ENCODE measurements at regions not wholly inside any gene's neighbourhood (a gene's known extent, or its start where the extent isn't known, plus 50 kb on each side); places are given as distances from the start of the nearest gene placed in this dataset.
"Not testable (repeated sequence)": the region's sequence is repeated elsewhere in the genome, so short reads cannot be mapped to it uniquely, and the experiment has no call there.

GRCh38 chrX:13220916-13221315, 98.9 kb downstream of the ATXN3L start:
- DNase-seq: no peak

GRCh38 chrX:13219991-13220764, 99.7 kb downstream of the ATXN3L start:
- no peak for DNase-seq

- DNase-seq: no peak
These were observed 101.1 kb downstream of the ATXN3L start for GRCh38 chrX:13218758-13219157.

- DNase-seq: no peak
These were observed 103.7 kb downstream of the ATXN3L start for GRCh38 chrX:13216139-13216538.

GRCh38 chrX:13215729-13216128, 104.1 kb downstream of the ATXN3L start:
- DNase-seq: no peak

- DNase-seq: no peak
These were observed 107.6 kb downstream of the ATXN3L start for GRCh38 chrX:13212191-13212651.

GRCh38 chrX:13210142-13210541, 109.7 kb downstream of the ATXN3L start:
- DNase-seq: not testable (repeated sequence)

- not testable (repeated sequence) for DNase-seq
These were observed 110.1 kb downstream of the ATXN3L start for GRCh38 chrX:13209704-13210103.

GRCh38 chrX:13208281-13208935, 111.4 kb downstream of the ATXN3L start:
- DNase-seq: no peak

GRCh38 chrX:13203271-13203670, 116.6 kb downstream of the ATXN3L start:
- peak; percentile 54 for DNase-seq

GRCh38 chrX:13201605-13202219, 118.1 kb downstream of the ATXN3L start:
- DNase-seq: no peak

GRCh38 chrX:13200398-13200797, 119.5 kb downstream of the ATXN3L start:
- DNase-seq: no peak

GRCh38 chrX:13198762-13199064, 121.1 kb downstream of the ATXN3L start:
- DNase-seq: no peak

GRCh38 chrX:13198056-13198761, 121.6 kb downstream of the ATXN3L start:
- DNase-seq: no peak

- no peak for DNase-seq
These were observed 123.1 kb downstream of the ATXN3L start for GRCh38 chrX:13196782-13197181.

- DNase-seq: no peak
These were observed 124.5 kb downstream of the ATXN3L start for GRCh38 chrX:13195340-13195739.

GRCh38 chrX:13194291-13195103, 125.4 kb downstream of the ATXN3L start:
- DNase-seq: peak; percentile 50

- no peak for DNase-seq
These were observed 129.8 kb downstream of the ATXN3L start for GRCh38 chrX:13190051-13190450.

GRCh38 chrX:13189380-13189779, 130.5 kb downstream of the ATXN3L start:
- no peak for DNase-seq

- DNase-seq: no peak
These were observed 131.0 kb downstream of the ATXN3L start for GRCh38 chrX:13188731-13189309.

GRCh38 chrX:13186643-13187042, 133.2 kb downstream of the ATXN3L start:
- DNase-seq: not testable (repeated sequence)

- DNase-seq: no peak
These were observed 136.4 kb upstream of the FAM9C start for GRCh38 chrX:13180807-13181206.

Measured in NCI-H2227 treated with DMSO at 0.1 percent for 48 hours (cell line).